GM18505 (cell line): ENCODE measurements at regions not wholly inside any gene's neighbourhood (a gene's known extent, or its start where the extent isn't known, plus 50 kb on each side); places are given as distances from the start of the nearest gene placed in this dataset.

ENCODE experiments used
- ATAC-seq: cut with Tn5 transposase; IDR thresholded peaks from one replicate; pipeline ENCODE4 v1.9.1; 2021; ENCODE audit not compliant: unreplicated experiment
- POLR2A ChIP-seq: IDR thresholded peaks from 4 replicates; pipeline ENCODE4 v1.6.1; 2011; ENCODE audit warnings: borderline replicate concordance; ENCODE audit not compliant: insufficient read depth, insufficient read length; ENCODE audit errors: extremely low read depth

DNA sequence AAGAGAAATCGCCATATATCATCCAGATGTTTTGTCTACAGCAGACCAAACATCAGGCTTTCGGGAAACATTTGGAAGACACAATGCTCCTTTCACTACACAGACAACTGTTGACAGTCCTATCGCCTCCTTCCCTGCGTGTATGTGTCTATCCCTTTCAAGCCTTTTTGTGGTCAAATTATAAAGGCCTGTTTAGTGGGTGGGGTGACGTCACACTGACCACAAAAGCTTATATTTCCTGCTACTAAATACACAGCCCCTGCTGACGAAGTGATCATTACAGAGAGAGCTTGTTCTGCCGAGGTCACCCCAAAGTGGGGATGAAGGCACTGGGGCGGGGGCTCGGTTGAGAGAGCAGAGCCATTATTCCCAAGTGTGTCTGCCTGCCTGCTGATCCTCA lies 302.7 kb upstream of the TNP1 start:
- ATAC-seq: no peak
- TF ChIP-seq POLR2A: no peak

- ATAC-seq: no peak
- no peak for TF ChIP-seq POLR2A
Measured at GRCh38 chr2:217160978-217161973, 301.4 kb upstream of the TNP1 start.

DNA sequence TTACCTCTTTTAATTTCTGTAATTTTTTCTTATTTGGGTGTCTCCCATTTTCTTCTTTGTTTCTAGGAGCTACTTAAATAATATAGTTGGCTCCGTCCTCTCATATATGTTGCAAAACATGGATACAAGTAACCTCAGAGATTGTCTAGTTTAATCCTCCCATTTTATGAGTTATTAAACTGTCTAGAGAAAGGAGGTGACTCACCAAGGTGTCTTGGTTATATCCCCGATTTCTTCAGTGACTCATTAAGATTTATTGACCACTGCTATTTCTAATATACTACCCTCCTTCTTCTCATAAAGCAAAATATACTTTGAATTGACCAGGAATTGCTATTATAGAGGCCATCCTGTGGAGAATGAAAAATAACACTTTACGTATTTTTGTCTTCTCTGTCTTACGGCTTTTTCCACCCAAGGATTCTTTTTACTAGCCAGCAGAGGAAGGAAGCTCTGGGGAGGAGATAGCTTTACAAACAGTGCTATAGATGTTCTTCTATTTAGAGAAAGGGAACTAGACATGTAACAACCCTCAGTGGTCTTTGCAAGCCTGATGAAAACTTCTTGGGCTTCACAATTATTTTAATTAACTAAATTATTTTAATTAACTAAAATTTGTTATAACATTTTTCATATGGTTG lies 300.4 kb upstream of the TNP1 start:
- ATAC-seq: no peak
- no peak for TF ChIP-seq POLR2A

GRCh38 chr2:217158928-217159327 lies 299.1 kb upstream of the TNP1 start:
- TF ChIP-seq POLR2A: no peak
- no peak for ATAC-seq

- ATAC-seq: no peak
- TF ChIP-seq POLR2A: no peak
Measured at GRCh38 chr2:217157581-217157980, 297.7 kb upstream of the TNP1 start.

- no peak for TF ChIP-seq POLR2A
- no peak for ATAC-seq
Measured at GRCh38 chr2:217156801-217157200, 296.9 kb upstream of the TNP1 start.

GRCh38 chr2:217154923-217155322 lies 295.1 kb upstream of the TNP1 start:
- no peak for TF ChIP-seq POLR2A
- no peak for ATAC-seq

GRCh38 chr2:217153510-217153909 lies 293.6 kb upstream of the TNP1 start:
- no peak for TF ChIP-seq POLR2A
- ATAC-seq: no peak

- no peak for ATAC-seq
- TF ChIP-seq POLR2A: no peak
Measured at GRCh38 chr2:217152831-217153230, 293.0 kb upstream of the TNP1 start.

- no peak for ATAC-seq
- TF ChIP-seq POLR2A: no peak
Measured at GRCh38 chr2:217151509-217152206, 291.8 kb upstream of the TNP1 start.

GRCh38 chr2:217150236-217150635 lies 290.4 kb upstream of the TNP1 start:
- ATAC-seq: no peak

GRCh38 chr2:217149087-217149660 lies 289.3 kb upstream of the TNP1 start:
- ATAC-seq: no peak
- no peak for TF ChIP-seq POLR2A

More at GRCh38 chr2:217150236-217150635, 290.4 kb upstream of the TNP1 start:
- TF ChIP-seq POLR2A: no peak

DNA sequence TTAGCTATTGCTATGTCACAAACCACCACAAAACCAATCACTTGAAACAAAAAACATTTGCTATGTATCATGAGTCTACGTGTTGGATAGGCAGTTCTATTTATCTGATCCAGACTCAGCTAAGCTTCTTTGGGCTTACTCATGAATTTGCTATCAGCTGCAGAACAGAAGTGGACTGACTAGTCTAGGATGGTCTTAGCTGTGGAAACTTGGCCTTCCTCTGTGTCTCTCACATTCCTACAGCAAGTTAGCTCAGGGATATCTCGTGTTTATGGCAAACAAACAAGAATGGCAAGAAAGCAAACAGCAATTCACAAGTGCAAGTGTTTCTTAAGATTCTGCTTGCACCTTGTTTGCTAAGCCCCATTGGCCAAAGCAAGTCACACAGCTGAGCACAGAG lies 288.0 kb upstream of the TNP1 start:
- TF ChIP-seq POLR2A: no peak
- no peak for ATAC-seq
